Osteoblast (primary cell): ENCODE measurements at regions not wholly inside any gene's neighbourhood (a gene's known extent, or its start where the extent isn't known, plus 50 kb on each side); places are given as distances from the start of the nearest gene placed in this dataset.

Source experiments
- DNase-seq: peaks from one replicate; pipeline ENCODE4 v3.0.0; 2011; ENCODE audit warnings: low spot score, mixed read lengths; ENCODE audit not compliant: insufficient read length; ENCODE audit errors: missing footprints
- H2AFZ ChIP-seq: 2 replicates; pipeline ENCODE4 v1.6.0; 2011; ENCODE audit warnings: mild to moderate bottlenecking, low read length
- H3K27ac ChIP-seq: 2 replicates; pipeline ENCODE4 v1.5.1; 2011; ENCODE audit warnings: mild to moderate bottlenecking, low read depth, low read length, moderate library complexity
- H3K27me3 ChIP-seq: 2 replicates; pipeline ENCODE4 v1.6.0; 2012; ENCODE audit warnings: mild to moderate bottlenecking, control low read depth, inconsistent platforms, low read length, moderate library complexity; ENCODE audit not compliant: insufficient read depth
- H3K36me3 ChIP-seq: 2 replicates; pipeline ENCODE4 v1.5.1; 2011; ENCODE audit warnings: mild to moderate bottlenecking, low read length, control low read depth, moderate library complexity; ENCODE audit not compliant: insufficient read depth
- H3K4me1 ChIP-seq: 2 replicates; pipeline ENCODE4 v1.5.1; 2011; ENCODE audit warnings: mild to moderate bottlenecking, low read length, control low read depth, moderate library complexity; ENCODE audit not compliant: insufficient read depth
- H3K4me2 ChIP-seq: 2 replicates; pipeline ENCODE4 v1.6.0; 2011; ENCODE audit warnings: mild to moderate bottlenecking, low read length; ENCODE audit not compliant: insufficient read depth
- H3K4me3 ChIP-seq: fragments of 200-600 bp; sonication (generic); 3 replicates; pipeline ENCODE4 v1.5.1; 2012; ENCODE audit warnings: mild to moderate bottlenecking, low read length, inconsistent platforms; ENCODE audit not compliant: insufficient read depth
- H3K79me2 ChIP-seq: 2 replicates; pipeline ENCODE4 v1.6.0; 2012; ENCODE audit warnings: mild to moderate bottlenecking, low read length, control low read depth, inconsistent platforms; ENCODE audit not compliant: insufficient read depth
- H3K9me3 ChIP-seq: 2 replicates; pipeline ENCODE4 v1.5.1; 2011; ENCODE audit warnings: low read depth, low read length, control low read depth
- H4K20me1 ChIP-seq: 2 replicates; pipeline ENCODE4 v1.6.0; 2012; ENCODE audit warnings: mild to moderate bottlenecking, low read length, control low read depth; ENCODE audit not compliant: insufficient read depth
- TF ChIP-seq, protein P1 (sequence below): IDR thresholded peaks from 2 replicates; pipeline ENCODE4 v1.5.1; 2011; ENCODE audit warnings: mild to moderate bottlenecking, low read depth, low read length, moderate library complexity; ENCODE audit errors: extremely low read depth

DNA sequence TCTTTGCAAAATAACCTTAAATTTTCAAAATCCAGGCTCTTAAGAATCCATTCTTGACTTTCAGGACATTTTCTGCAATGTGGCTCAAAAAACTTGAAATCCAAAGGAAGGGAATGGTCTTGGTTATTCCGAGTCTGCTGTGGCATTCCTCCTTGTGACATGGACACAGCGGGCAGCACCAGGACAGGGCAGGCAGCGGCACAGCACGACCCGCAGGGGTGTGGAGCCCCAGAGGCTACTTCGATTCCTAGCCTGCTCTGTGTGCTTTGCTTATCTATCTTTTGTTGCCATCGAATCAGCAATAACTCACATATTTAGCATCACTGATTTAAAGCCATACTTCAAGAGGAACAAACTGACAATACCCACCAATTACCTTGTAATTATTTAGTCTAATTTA is 420.2 kb upstream of the IRX1 start:
- TF ChIP-seq, protein P1, sequence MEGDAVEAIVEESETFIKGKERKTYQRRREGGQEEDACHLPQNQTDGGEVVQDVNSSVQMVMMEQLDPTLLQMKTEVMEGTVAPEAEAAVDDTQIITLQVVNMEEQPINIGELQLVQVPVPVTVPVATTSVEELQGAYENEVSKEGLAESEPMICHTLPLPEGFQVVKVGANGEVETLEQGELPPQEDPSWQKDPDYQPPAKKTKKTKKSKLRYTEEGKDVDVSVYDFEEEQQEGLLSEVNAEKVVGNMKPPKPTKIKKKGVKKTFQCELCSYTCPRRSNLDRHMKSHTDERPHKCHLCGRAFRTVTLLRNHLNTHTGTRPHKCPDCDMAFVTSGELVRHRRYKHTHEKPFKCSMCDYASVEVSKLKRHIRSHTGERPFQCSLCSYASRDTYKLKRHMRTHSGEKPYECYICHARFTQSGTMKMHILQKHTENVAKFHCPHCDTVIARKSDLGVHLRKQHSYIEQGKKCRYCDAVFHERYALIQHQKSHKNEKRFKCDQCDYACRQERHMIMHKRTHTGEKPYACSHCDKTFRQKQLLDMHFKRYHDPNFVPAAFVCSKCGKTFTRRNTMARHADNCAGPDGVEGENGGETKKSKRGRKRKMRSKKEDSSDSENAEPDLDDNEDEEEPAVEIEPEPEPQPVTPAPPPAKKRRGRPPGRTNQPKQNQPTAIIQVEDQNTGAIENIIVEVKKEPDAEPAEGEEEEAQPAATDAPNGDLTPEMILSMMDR: no peak
- no peak overlapping the region for H3K4me3 ChIP-seq
- H3K4me1 ChIP-seq: no peaks in the 10 kb centered on the region
- H4K20me1 ChIP-seq: no peaks in the 10 kb centered on the region
- H3K27ac ChIP-seq: no peak overlapping the region
- no peaks in the 10 kb centered on the region for H3K79me2 ChIP-seq
- DNase-seq: no peak
- H3K27me3 ChIP-seq: no peaks in the 10 kb centered on the region
- no peaks in the 10 kb centered on the region for H3K36me3 ChIP-seq
- no peak overlapping the region for H2AFZ ChIP-seq
- no peaks in the 10 kb centered on the region for H3K9me3 ChIP-seq
- no peak overlapping the region for H3K4me2 ChIP-seq

DNA sequence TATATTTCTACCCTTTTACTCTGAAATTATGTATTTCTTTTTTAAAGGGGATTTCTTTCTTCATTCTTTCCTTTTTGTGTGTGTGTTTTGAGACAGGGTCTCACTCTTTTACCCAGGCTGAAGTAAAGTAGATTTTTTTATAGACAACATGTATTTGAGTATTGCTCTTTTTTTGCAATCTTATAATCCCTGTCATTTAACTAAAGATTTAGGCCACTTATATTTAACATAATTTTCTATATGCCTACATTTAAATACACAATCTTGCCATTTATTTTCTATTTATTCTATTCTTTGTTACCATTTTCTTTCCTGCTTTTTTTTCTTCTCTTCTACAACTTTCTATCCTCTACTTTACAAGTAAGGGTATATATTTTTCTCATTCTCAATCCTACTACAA is 416.0 kb upstream of the IRX2 start:
- Histone ChIP-seq H3K27ac (no peak overlapping the region), H3K27me3 (no peaks in the 10 kb centered on the region), H3K9me3 (peaks cover 6% of the 10 kb centered on the region), H3K36me3 (no peaks in the 10 kb centered on the region), H3K4me3 (no peak overlapping the region), H3K4me2 (no peak overlapping the region), H2AFZ (no peak overlapping the region), H3K79me2 (no peaks in the 10 kb centered on the region), H4K20me1 (no peaks in the 10 kb centered on the region), H3K4me1 (no peaks in the 10 kb centered on the region)
- TF ChIP-seq, protein P1: no peak
- DNase-seq: no peak

DNA sequence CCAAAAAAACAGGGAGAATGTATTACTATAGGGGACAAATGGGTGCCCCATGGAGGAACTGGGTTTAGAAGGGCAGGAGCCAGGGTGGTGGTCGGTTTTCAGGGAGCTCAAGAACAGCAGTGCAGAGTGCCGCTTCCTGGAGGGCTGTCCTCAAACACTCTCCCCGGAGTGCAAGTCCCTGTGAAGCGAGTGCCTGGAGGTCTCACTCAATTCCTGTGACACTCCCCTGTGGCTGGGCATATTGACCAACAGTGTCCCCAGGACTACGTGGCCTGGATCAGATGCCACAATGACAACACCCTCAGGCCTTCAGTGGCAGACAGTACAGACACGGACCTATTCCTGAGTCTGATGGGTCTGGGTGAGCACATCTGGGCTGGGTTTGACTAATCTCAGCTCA is 412.1 kb upstream of the IRX2 start:
- no peak overlapping the region for H3K4me3 ChIP-seq
- H3K27me3 ChIP-seq: no peaks in the 10 kb centered on the region
- H3K36me3 ChIP-seq: no peaks in the 10 kb centered on the region
- no peaks in the 10 kb centered on the region for H3K4me1 ChIP-seq
- H4K20me1 ChIP-seq: no peaks in the 10 kb centered on the region
- no peak overlapping the region for H3K27ac ChIP-seq
- TF ChIP-seq, protein P1: no peak
- no peak overlapping the region for H3K4me2 ChIP-seq
- H3K9me3 ChIP-seq: peaks cover 6% of the 10 kb centered on the region
- no peak overlapping the region for H2AFZ ChIP-seq
- H3K79me2 ChIP-seq: no peaks in the 10 kb centered on the region
- DNase-seq: no peak

- Histone ChIP-seq H2AFZ (no peak overlapping the region), H3K36me3 (no peaks in the 10 kb centered on the region), H3K4me1 (no peaks in the 10 kb centered on the region), H3K4me2 (no peak overlapping the region), H3K9me3 (peaks cover 2% of the 10 kb centered on the region), H4K20me1 (no peaks in the 10 kb centered on the region), H3K27ac (no peak overlapping the region), H3K79me2 (no peaks in the 10 kb centered on the region), H3K4me3 (no peak overlapping the region), H3K27me3 (no peaks in the 10 kb centered on the region)
- TF ChIP-seq, protein P1: no peak
- no peak for DNase-seq
Measured at GRCh38 chr5:3161672-3162071, 410.2 kb upstream of the IRX2 start.
